ENCODE measurements at regions not wholly inside any gene's neighbourhood (a gene's known extent, or its start where the extent isn't known, plus 50 kb on each side); places are given as distances from the start of the nearest gene placed in this dataset.
"Not testable (repeated sequence)": the region's sequence is repeated elsewhere in the genome, so short reads cannot be mapped to it uniquely, and the experiment has no call there.

DNA sequence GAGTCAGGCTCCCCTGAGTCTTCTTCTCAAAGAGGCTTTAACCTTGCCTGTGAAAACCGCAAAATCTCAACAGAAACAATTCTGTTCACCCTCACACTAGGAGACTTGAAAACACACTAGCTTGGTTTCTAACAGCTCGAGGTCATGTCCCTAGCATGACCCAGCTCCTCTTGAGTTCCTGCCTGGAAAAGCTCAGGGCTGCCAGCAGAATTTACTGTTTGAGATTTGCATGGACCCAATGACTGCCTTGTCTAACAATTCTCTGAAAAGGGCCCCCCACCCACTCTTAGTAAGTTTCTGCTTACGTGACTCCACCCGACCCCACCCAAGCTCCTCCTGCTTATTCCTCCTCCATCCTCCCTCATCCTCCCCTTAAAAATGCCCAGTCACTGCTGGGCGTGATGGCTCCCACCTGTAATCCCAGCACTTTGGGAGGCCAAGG is 85.1 kb upstream of the KMT2C start:
- H3K27ac Mint-ChIP-seq (ENCODE audit: unreplicated experiment), result no peak overlapping the region

DNA sequence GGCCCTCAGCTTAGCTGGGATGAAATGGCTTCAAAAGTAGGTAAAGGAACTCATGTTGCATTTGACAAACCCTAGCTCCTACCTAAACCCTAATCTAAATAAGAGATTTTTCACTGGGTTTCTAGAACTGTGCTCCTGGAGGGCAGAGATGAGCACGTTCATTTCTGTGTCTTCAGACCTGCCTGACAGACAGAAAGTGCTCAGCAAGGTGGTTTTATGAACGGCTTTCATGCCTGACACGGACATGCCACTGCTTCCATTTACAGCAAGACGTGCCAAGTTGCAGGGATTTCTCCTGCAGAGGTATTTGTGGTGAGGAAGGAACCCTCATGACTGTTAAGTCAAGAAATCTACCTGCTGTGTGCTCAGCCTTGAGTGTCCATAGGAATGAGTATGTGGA is 83.5 kb upstream of the KMT2C start:
- Mint-ChIP-seq H3K27me3 (ENCODE audit: unreplicated experiment) (peaks cover 1% of the 10 kb centered on the region), H3K27ac (ENCODE audit: unreplicated experiment) (no peak overlapping the region), H3K4me3 (ENCODE audit: unreplicated experiment) (no peak overlapping the region), H3K4me1 (ENCODE audit: unreplicated experiment) (no peaks in the 10 kb centered on the region), H3K36me3 (ENCODE audit: low read depth, unreplicated experiment) (no peaks in the 10 kb centered on the region), H3K9me3 (ENCODE audit: unreplicated experiment) (no peaks in the 10 kb centered on the region)
- TF ChIP-seq, protein P1, sequence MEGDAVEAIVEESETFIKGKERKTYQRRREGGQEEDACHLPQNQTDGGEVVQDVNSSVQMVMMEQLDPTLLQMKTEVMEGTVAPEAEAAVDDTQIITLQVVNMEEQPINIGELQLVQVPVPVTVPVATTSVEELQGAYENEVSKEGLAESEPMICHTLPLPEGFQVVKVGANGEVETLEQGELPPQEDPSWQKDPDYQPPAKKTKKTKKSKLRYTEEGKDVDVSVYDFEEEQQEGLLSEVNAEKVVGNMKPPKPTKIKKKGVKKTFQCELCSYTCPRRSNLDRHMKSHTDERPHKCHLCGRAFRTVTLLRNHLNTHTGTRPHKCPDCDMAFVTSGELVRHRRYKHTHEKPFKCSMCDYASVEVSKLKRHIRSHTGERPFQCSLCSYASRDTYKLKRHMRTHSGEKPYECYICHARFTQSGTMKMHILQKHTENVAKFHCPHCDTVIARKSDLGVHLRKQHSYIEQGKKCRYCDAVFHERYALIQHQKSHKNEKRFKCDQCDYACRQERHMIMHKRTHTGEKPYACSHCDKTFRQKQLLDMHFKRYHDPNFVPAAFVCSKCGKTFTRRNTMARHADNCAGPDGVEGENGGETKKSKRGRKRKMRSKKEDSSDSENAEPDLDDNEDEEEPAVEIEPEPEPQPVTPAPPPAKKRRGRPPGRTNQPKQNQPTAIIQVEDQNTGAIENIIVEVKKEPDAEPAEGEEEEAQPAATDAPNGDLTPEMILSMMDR (IDR thresholded peaks at IDR 0.05; ENCODE audit: unreplicated experiment), result no peak
- DNase-seq (ENCODE audit: low spot score), result no peak

More for the DNA sequence above, 85.1 kb upstream of the KMT2C start:
- no peak for DNase-seq (ENCODE audit: low spot score)
- Mint-ChIP-seq H3K27me3 (ENCODE audit: unreplicated experiment) (peaks cover 1% of the 10 kb centered on the region), H3K36me3 (ENCODE audit: low read depth, unreplicated experiment) (no peaks in the 10 kb centered on the region), H3K4me3 (ENCODE audit: unreplicated experiment) (no peak overlapping the region), H3K9me3 (ENCODE audit: unreplicated experiment) (no peaks in the 10 kb centered on the region), H3K4me1 (ENCODE audit: unreplicated experiment) (no peaks in the 10 kb centered on the region)
- TF ChIP-seq, protein P1 (IDR thresholded peaks at IDR 0.05; ENCODE audit: unreplicated experiment), result no peak

DNA sequence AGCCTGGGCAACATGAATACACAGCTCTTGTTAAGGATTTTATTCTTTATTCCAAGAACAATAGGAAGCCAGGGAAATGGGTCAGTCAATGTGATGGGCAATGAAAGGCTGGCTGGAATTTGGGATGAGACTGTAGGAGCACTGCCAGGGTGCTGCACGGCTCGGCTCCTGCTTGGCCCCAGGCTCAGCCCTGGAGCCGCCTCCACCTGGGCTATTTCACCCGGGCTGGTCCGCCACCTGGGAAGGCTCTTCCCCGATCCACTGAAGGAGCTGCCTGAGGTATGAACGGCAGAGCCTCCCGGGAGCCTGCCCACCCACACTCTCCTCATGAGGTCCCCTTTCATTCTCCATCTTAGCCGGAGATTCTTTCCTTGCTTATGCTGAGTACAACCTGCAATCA is 80.4 kb upstream of the KMT2C start:
- Mint-ChIP-seq H3K27ac (ENCODE audit: unreplicated experiment) (no peak overlapping the region), H3K4me1 (ENCODE audit: unreplicated experiment) (no peaks in the 10 kb centered on the region), H3K36me3 (ENCODE audit: low read depth, unreplicated experiment) (no peaks in the 10 kb centered on the region), H3K4me3 (ENCODE audit: unreplicated experiment) (no peak overlapping the region), H3K9me3 (ENCODE audit: unreplicated experiment) (no peaks in the 10 kb centered on the region), H3K27me3 (ENCODE audit: unreplicated experiment) (no peaks in the 10 kb centered on the region)
- DNase-seq (ENCODE audit: low spot score), result no peak
- TF ChIP-seq, protein P1 (IDR thresholded peaks at IDR 0.05; ENCODE audit: unreplicated experiment), result no peak

DNA sequence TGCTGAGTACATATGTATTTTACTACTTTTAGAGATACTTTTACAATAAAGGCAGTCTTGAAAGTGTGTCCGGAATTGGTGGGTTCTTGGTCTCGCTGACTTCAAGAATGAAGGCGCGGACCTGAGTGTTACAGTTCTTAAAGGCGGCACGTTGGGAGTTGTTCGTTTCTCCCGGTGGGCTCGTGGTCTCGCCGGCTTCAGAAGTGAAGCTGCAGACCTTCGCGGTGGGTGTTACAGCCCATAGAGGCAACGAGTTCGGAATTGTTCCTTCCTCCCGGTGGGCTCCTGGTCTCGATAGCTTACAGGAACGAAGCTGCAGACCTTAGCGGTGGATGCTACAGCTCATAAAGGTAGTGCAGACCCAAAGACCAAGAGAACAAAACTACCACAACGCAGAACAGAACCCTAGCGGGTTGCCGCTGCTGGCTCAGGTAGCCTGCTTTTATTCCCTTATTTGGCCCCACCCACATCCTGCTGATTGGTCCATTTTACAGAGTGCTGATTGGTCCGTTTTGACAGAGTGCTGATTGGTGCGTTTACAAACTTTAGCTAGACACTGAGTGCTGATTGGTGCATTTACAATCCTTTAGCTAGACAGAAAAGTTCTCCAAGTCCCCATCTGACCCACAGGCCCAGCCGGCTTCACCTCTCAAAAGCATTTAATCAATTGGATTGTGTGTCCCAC is 79.6 kb upstream of the KMT2C start:
- not testable (repeated sequence) for H3K27ac Mint-ChIP-seq (ENCODE audit: unreplicated experiment); H3K9me3 Mint-ChIP-seq (ENCODE audit: unreplicated experiment); H3K4me3 Mint-ChIP-seq (ENCODE audit: unreplicated experiment); DNase-seq (ENCODE audit: low spot score); H3K36me3 Mint-ChIP-seq (ENCODE audit: low read depth, unreplicated experiment); H3K27me3 Mint-ChIP-seq (ENCODE audit: unreplicated experiment); H3K4me1 Mint-ChIP-seq (ENCODE audit: unreplicated experiment)

DNA sequence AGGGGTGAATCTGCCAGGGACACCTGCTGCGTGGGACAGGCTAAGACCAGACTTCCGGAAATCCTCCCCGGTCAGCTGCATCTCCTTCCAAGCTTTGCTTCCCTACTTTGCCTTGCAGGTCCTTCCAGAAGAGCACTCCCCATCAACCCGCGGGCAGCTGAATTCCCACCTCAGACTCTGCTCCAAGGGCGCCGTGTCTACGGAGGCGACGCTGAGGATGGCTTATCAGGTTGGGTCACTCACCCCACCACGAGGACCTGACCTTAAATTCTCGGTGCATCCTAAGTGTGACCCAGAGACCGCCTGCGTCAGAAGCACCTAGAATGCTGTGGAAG is 78.9 kb upstream of the KMT2C start:
- Mint-ChIP-seq H3K4me1 (ENCODE audit: unreplicated experiment) (no peaks in the 10 kb centered on the region), H3K36me3 (ENCODE audit: low read depth, unreplicated experiment) (no peaks in the 10 kb centered on the region), H3K27ac (ENCODE audit: unreplicated experiment) (no peak overlapping the region), H3K27me3 (ENCODE audit: unreplicated experiment) (no peaks in the 10 kb centered on the region), H3K4me3 (ENCODE audit: unreplicated experiment) (no peak overlapping the region), H3K9me3 (ENCODE audit: unreplicated experiment) (no peaks in the 10 kb centered on the region)
- DNase-seq (ENCODE audit: low spot score), result no peak
- TF ChIP-seq, protein P1 (IDR thresholded peaks at IDR 0.05; ENCODE audit: unreplicated experiment), result no peak

Measured in endothelial cell (in vitro differentiated cells).